HG02763 (cell line): ENCODE measurements at regions not wholly inside any gene's neighbourhood (a gene's known extent, or its start where the extent isn't known, plus 50 kb on each side); places are given as distances from the start of the nearest gene placed in this dataset.

Experiments used
- ATAC-seq: cut with Tn5 transposase; IDR thresholded peaks from one replicate; pipeline ENCODE4 v1.9.1; 2021; ENCODE audit warnings: mild to moderate bottlenecking, moderate library complexity; ENCODE audit not compliant: unreplicated experiment

- ATAC-seq = no peak
These were observed 176.7 kb upstream of the GOLIM4 start for GRCh38 chr3:168272343-168272985.

- ATAC-seq = no peak
These were observed 176.2 kb upstream of the GOLIM4 start for GRCh38 chr3:168271932-168272331.

DNA sequence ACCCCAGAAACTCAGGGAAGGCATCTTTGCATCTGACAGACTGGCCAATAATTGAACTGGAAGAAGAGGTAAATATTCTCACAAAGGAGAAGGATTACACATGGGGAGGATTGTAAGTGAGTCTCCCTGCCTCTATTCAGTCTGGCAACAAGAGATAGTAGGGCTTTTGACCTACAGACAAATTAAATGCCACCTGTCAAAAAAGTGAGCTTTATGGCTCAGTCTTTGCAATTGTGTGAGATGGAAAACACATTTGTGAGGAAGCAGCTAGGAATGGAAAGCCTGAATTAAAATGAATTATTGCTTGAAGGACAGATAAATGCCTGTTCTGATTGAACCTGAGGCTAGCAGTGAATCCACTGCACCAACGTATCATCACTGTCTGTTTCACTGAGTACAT, 173.3 kb upstream of the GOLIM4 start:
- no peak for ATAC-seq

GRCh38 chr3:168267179-168267578, 171.5 kb upstream of the GOLIM4 start:
- no peak for ATAC-seq

DNA sequence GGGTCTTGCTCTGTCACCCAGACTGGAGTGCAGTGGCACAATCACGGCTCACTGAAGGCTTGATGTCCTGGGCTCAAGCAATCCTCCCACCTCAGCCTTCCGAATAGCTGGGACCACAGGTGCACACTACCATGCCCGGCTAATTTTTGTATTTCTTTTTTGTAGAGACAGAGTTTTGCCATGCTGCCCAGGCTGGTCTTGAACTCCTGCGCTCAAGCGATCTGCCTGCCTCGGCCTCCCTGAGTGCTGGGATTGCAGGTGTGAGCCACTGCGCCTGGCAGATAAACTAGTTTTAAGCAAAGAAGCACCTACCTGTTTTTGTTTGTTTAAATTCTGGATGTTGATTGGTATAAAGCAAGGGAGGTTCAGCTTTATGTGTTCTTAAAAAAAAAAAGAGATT, 170.6 kb upstream of the GOLIM4 start:
- ATAC-seq = no peak

DNA sequence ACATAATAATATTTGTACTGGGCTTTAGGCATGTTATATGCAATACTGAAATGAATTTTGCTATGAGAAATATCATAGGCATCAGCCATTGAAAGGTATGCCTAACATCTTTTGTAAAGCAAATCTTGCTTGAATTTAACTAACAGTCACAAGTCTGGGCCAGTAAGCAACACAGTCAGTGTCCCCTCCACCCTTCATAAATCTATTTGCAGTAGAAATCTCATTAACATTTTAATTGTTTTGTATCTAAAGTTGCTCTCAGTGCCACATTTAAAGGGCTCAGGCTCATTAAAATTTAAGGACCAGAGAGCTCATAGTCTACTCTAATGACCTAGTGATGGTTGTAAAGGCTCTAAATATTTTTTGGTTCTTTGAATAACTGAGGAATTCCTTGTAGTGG, 167.2 kb upstream of the GOLIM4 start:
- no peak for ATAC-seq

DNA sequence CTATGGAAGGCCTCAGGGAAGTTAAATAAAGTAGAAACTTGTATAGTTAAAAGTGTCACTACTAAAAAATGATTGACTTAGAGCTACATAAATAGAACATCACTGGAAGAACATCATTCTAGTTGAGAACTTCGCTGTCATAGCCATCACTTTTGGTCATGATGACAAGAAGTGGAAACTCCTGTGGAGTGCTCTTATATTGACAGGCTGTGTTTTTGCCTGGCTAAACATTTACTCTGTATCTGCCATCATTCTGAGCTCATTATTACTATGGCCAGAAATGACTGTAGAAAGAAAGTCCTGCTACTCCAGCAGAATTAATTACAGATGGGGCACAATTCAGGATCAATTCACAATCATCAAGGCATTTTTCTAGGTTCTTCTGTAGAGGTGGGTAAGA, 165.1 kb upstream of the GOLIM4 start:
- ATAC-seq = peak; percentile 55

DNA sequence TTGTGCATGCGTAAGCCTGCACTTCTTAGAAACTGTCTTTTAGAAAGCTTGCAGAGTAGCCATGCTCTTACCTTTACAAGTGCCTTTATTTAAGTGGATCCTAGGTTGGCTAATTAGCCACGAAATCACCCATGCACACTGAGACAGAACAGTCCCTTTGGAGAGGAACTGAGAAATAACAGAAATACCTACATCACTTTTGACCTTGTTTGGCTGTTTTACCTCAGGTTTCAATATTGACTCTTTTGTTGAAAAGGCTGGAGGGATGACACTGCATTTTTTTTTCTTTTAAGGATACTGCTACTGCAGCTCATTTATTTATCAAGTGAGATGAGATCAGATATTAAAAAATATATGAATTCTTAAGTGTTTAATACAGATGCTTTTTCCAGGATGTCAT, 155.6 kb upstream of the GOLIM4 start:
- peak; percentile 30 for ATAC-seq

GRCh38 chr3:168250415-168250861, 154.7 kb upstream of the GOLIM4 start:
- no peak for ATAC-seq

DNA sequence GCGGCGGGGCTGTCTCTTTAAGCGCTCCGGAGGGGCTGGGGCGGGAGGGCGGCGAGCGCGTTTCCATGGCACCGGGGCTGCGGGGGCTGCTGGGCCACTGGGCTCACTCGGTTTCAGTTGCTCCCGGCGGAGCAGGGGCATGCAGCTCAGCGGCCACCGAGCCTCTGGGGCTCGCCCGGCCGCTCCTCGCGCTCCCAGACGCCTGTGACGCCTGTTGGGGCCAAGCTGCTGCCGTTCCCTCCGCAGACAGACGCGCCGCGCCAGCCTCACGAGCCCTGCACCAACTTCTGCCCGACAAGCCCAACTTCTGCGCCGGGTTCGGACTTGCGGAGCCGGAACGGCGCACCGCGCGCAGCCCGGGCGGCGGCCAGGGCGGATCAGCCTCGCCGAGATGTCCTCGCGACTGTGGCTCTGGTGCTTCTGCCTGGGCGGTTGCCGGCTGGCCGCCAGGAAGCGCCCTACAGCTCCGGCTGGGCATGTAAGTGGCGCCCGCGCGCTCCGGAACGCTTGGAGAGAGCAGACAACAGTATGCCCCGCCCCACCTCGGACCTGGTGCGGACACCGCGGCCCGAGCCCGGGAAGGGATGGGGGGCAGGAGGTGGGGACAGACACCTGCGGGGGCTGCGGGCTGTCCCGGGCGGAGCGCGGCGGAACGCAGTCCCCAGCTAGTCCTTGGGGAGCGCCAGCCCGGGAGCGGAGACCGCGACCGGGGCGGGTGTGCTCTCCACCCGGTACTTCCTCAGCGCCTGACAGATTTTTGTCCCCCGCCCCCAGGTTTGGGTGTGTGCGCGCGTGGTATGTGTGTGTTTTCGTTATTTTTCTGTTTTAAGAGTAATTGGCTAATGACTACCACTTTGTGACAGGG, 154.1 kb upstream of the GOLIM4 start:
- ATAC-seq = peak; percentile 79

GRCh38 chr3:168249205-168249549, 153.5 kb upstream of the GOLIM4 start:
- peak; percentile 1 for ATAC-seq

DNA sequence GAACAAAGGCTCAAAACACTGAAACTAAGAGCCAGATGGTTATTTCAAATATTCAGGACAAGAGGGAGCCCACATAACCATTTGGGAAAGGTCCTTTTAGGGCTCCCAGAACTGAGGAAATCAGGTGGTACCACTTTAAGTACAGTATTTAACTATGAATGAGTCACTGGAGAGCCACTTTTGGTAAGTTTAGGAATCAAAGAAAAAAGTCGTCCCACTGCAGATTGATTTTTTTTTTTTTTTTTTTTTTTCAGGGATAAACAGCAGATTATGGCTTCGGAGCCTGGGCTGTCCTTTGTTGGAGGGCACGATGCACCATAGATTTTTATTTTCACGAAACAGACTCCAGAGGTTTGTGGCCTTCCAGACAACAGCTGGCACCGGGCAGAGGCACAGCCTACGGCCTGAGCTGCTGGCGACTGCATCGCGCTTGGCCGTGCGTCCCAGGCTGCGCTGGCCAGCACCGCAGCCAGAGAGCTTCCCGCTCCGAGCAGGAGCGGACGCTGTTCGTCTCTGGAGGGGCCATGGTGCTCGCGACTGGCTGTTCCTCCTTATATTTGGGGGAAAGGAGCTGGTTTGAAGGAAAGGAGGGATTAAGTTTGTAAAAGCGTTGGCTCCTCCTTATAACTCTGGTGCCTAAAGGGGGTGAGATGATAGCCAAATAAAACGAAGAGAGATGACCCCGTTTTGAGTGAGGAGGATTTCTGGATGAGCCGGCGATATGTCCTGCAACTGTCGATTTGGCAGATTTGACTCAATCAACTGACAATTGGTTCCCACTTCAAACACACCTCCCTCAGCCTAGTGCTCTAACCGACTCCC, 152.9 kb upstream of the GOLIM4 start:
- no peak for ATAC-seq

GRCh38 chr3:168241156-168241555, 145.4 kb upstream of the GOLIM4 start:
- ATAC-seq = no peak

GRCh38 chr3:168239287-168239686, 143.6 kb upstream of the GOLIM4 start:
- no peak for ATAC-seq

DNA sequence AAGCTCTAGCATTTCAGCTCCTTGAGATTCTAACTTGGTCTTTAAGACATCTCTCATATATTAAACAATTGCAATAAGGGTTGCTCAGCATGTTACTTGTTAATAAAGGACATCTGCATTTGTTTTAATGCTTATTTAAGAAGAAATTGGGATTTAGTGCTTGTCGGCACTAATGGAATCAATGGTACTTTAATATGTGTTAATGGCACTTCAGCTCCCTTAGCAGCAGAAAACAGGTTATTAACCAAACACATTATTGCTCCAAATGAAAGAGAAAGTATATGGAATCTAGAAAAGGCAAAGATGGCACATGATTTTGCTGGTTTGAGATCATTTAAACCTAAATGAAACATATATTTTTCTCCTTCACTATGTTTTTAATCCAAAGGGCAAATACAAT, 137.3 kb upstream of the GOLIM4 start:
- no peak for ATAC-seq

DNA sequence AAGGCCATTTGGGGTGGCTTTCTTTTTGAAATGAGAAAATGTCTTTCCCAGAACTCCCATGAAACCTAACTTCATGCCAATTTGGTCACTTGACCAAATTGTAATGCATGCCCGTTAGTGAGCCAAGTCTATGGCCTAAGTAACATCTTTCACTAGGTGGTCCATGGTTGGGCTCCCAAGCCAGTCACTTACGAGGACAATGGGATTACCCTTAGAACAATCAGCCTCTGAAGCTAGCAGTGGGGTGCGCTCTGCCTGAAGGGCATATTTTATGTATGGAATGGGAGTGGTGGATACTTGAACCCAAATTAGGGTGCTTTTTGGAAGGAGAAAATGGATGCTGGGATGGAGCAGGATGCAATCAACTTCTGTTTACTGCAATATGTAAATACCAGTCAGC, 127.4 kb upstream of the GOLIM4 start:
- no peak for ATAC-seq

- ATAC-seq = no peak
These were observed 124.8 kb upstream of the GOLIM4 start for GRCh38 chr3:168220556-168220955.

DNA sequence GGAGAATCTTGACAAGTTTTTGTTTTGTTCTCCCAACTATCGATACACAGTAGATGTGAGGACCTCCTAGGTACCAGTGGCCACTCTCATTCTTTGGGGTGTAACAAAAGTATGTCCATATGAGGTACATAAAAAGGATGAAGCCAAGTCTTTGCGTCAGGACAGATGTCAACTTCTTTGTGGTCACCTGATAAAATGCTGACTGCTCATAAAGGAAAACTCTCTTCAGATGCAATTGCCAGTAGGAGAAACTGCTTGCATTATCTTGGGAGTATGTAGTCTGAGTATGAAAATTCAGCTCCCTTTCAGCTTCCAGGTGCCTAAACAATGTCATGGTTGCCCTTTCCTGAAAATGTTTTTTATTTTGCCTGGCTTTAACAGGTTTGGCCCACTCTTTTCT, 123.8 kb upstream of the GOLIM4 start:
- ATAC-seq = no peak

- no peak for ATAC-seq
These were observed 122.9 kb upstream of the GOLIM4 start for GRCh38 chr3:168218600-168218999.

DNA sequence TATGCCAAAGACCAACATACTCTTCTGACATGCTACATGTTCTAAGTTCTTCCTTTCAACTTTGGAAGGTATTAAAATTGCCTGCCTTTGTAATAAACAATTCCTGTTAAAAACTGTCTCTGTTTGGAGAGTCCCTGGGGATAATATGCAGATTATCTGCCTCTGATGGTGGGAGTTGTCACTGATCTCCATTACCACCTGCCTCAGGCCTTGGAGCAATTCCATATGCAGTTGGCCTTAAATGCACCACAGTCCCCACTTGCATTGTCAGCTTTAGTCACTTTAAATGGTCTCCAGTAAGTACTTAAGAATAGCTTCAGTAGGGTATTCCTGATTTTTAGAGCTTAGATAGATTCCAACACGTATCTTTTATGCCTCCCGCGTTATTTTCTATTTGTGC, 121.1 kb upstream of the GOLIM4 start:
- ATAC-seq = no peak

GRCh38 chr3:168213920-168214319, 118.2 kb upstream of the GOLIM4 start:
- ATAC-seq = peak; percentile 82
